SH-SY5Y (cell line): ENCODE measurements at regions not wholly inside any gene's neighbourhood (a gene's known extent, or its start where the extent isn't known, plus 50 kb on each side); places are given as distances from the start of the nearest gene placed in this dataset.

Source experiments
- GATA2 ChIP-seq: IDR thresholded peaks from 2 replicates; pipeline ENCODE4 v1.6.1; 2011; ENCODE audit warnings: mild to moderate bottlenecking, low read depth, low read length
- GATA3 ChIP-seq: IDR thresholded peaks from 2 replicates; pipeline ENCODE4 v1.6.1; 2011; ENCODE audit warnings: low read depth, mild to moderate bottlenecking, low read length, moderate library complexity

GRCh38 chr7:130953196-130953595 lies 219.2 kb upstream of the KLF14 start:
- TF ChIP-seq GATA2 (no peak), GATA3 (no peak)
